B cell (primary cell): ENCODE measurements at regions not wholly inside any gene's neighbourhood (a gene's known extent, or its start where the extent isn't known, plus 50 kb on each side); places are given as distances from the start of the nearest gene placed in this dataset.

Experiments
- ATAC-seq: fragments of 200-7000 bp; cut with Tn5 transposase; one replicate; pipeline ENCODE4 v1.10.0; 2021; ENCODE audit warnings: low read depth, mild to moderate bottlenecking, moderate number of reproducible peaks, moderate library complexity
- CTCF ChIA-PET: fragments of 350-600 bp; sonication (Branson Sonifier 250); formaldehyde crosslinking; loops from one replicate; lab custom pipeline; 2021; ENCODE audit warnings: antibody characterized with exemption, inconsistent platforms; lab: Charles Lee
- POLR2A ChIA-PET: fragments of 350-600 bp; sonication (Branson Sonifier 250); formaldehyde crosslinking; loops from one replicate; lab custom pipeline; 2021; ENCODE audit warnings: antibody characterized with exemption; lab: Charles Lee
- DNase-seq: peaks from one replicate; pipeline ENCODE4 v3.0.0; 2013
- H2AFZ ChIP-seq: 2 replicates; pipeline ENCODE4 v1.6.1; 2012; ENCODE audit warnings: mild to moderate bottlenecking, low read depth, low read length; ENCODE audit not compliant: insufficient read depth, poor library complexity, severe bottlenecking
- H3K27ac ChIP-seq, 2 donors: 1 replicate in 1 of 2; 2 replicates in 1 of 2; pipeline ENCODE4 v1.5.1; 2012 to 2013; ENCODE audit warnings: low read length in 2 of 2, mild to moderate bottlenecking in 2 of 2, moderate library complexity in 1 of 2
- H3K27me3 ChIP-seq, 4 experiments: fragments of 200-600 bp in 1 of 4; sonication (generic) in 1 of 4; replicated peaks in 1 of 4; 1 replicate in 2 of 4; 2 replicates in 2 of 4; pipeline versions ENCODE4 v1.6.1 to v1.7.0; 2013 to 2016; ENCODE audit warnings: low read length in 3 of 4, mild to moderate bottlenecking in 2 of 4, mixed read lengths in 1 of 4, moderate library complexity in 1 of 4; ENCODE audit not compliant: insufficient read depth in 4 of 4, control insufficient read depth in 3 of 4; ENCODE audit errors: control extremely low read depth in 1 of 4
- H3K36me3 ChIP-seq, 2 experiments: replicated peaks in 1 of 2; 1 replicate in 1 of 2; 2 replicates in 1 of 2; pipeline versions ENCODE4 v1.6.1 to v1.7.1; 2013; ENCODE audit warnings: low read length in 1 of 2; ENCODE audit not compliant: insufficient read depth in 2 of 2, control insufficient read depth in 1 of 2; ENCODE audit errors: control extremely low read depth in 1 of 2, extremely low read depth in 1 of 2
- H3K4me1 ChIP-seq, 2 donors: fragments of 200-600 bp in 1 of 2; sonication (generic) in 1 of 2; 1 replicate in 1 of 2; 2 replicates in 1 of 2; pipeline versions ENCODE4 v1.5.1 to v1.6.1; 2013 to 2017; ENCODE audit warnings: low read length in 2 of 2; ENCODE audit not compliant: control insufficient read depth in 2 of 2, insufficient read depth in 2 of 2
- H3K4me2 ChIP-seq: replicated peaks from 2 replicates; pipeline ENCODE3; 2012; ENCODE audit warnings: mild to moderate bottlenecking, low read depth, low read length; ENCODE audit not compliant: poor library complexity, severe bottlenecking
- H3K4me3 ChIP-seq, 5 experiments: fragments of 200-600 bp in 1 of 5; sonication (generic) in 1 of 5; 1 replicate in 3 of 5; 2 replicates in 2 of 5; pipeline versions ENCODE4 v1.5.1 to v1.7.0; 2011 to 2016; ENCODE audit warnings: low read length in 4 of 5, mild to moderate bottlenecking in 4 of 5, low read depth in 2 of 5, control low read depth in 1 of 5, moderate library complexity in 1 of 5; ENCODE audit not compliant: insufficient read depth in 1 of 5; ENCODE audit errors: control extremely low read depth in 1 of 5, extremely low read depth in 1 of 5
- H3K79me2 ChIP-seq: fragments of 200-600 bp; sonication (generic); one replicate; pipeline ENCODE4 v1.6.0; 2016; ENCODE audit warnings: low read length; ENCODE audit not compliant: control insufficient read depth, insufficient read depth
- H3K9ac ChIP-seq: fragments of 200-600 bp; sonication (generic); 2 replicates; pipeline ENCODE4 v1.6.1; 2017; ENCODE audit warnings: mild to moderate bottlenecking, low read length, moderate library complexity
- H3K9me3 ChIP-seq, 3 donors: one replicate each; pipeline versions ENCODE4 v1.6.1 to v1.7.1; 2013; ENCODE audit warnings: low read length in 2 of 3; ENCODE audit not compliant: control insufficient read depth in 2 of 3, insufficient read depth in 1 of 3; ENCODE audit errors: control extremely low read depth in 1 of 3
- H4K20me1 ChIP-seq: 2 replicates; pipeline ENCODE4 v1.6.0; 2012; ENCODE audit warnings: mild to moderate bottlenecking, low read length; ENCODE audit not compliant: insufficient read depth, control insufficient read depth, poor library complexity, severe bottlenecking
- H3K27ac Mint-ChIP-seq: one replicate; pipeline ENCODE4 v1.8.0; 2021; ENCODE audit warnings: mixed read lengths
- H3K27me3 Mint-ChIP-seq: one replicate; pipeline ENCODE4 v1.8.0; 2021; ENCODE audit warnings: mixed read lengths
- H3K4me1 Mint-ChIP-seq: one replicate; pipeline ENCODE4 v1.8.0; 2021; ENCODE audit warnings: mixed read lengths
- H3K4me3 Mint-ChIP-seq: one replicate; pipeline ENCODE4 v1.8.0; 2021; ENCODE audit warnings: mixed read lengths
- H3K9me3 Mint-ChIP-seq: one replicate; pipeline ENCODE4 v1.8.0; 2022; ENCODE audit warnings: mixed read lengths; ENCODE audit not compliant: insufficient read depth
- CTCF ChIP-seq: fragments of 200-600 bp; IDR thresholded peaks from one replicate; pipeline ENCODE4 v1.8.0; 2022; ENCODE audit warnings: antibody characterized with exemption, mild to moderate bottlenecking
- EZH2 ChIP-seq: IDR thresholded peaks from 2 replicates; pipeline ENCODE4 v1.6.1; 2012; ENCODE audit warnings: borderline replicate concordance, low read depth, mild to moderate bottlenecking, moderate library complexity, low read length; ENCODE audit not compliant: insufficient read depth, poor library complexity, severe bottlenecking
- WGBS: methylation state at CpG from one replicate; pipeline ENCODE4 v1.1.5; 2013; ENCODE audit warnings: missing lambda C conversion rate; ENCODE audit not compliant: insufficient coverage; 5-methylcytosine and 5-hydroxymethylcytosine counted together
- intact Hi-C: fragments of 100-400 bp; cut with micrococcal nuclease; formaldehyde crosslinking; loops from one replicate; pipeline ENCODE4 v1.10.0; 2022

DNA sequence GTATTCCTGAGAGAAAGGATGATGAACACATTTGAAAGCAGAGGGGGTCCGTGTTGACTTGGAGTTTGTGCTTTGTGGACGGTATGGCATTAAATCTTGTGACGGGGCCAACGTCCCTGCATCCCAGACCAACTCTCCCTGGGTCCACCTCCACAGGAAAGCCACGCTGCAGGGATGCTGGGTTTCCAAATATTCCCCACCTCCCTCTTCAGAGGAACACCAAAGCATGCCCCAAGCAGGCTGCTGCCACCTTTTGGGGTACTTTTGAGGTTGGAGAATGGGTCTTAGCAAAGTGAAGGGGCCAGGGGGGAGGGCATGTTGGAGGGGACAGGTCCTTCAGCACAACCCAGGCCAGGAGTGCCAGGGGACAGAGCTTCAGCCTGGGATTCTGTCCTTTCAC is 504.4 kb downstream of the TCERG1L start:
- TF ChIP-seq EZH2: no peak
- no peak for TF ChIP-seq CTCF
- no peak overlapping the region for H3K9ac ChIP-seq

DNA sequence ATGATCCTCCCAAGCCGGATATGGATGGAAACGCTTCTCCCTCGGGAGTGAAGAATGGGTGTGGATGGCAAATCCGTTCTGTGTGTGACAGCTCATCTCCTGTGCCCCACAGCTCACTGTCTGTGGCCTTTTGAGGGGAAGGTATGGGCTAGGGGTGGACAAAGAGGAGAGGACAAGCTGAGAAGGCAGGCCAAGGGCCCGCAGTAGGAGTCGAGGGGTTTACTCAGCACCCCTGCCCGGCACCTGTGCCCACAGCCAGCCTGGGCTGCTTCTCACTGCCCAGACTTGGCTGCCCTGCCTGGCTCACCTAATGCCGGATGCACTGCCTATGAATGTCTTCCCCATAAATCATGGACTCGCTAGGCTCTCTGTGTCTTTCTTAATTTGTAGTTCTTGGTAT is 503.8 kb downstream of the TCERG1L start:
- Histone ChIP-seq H3K4me3 (no peak overlapping the region), H3K4me2 (no peak overlapping the region), H3K36me3 (no peaks in the 10 kb centered on the region), H4K20me1 (no peaks in the 10 kb centered on the region), H2AFZ (no peak overlapping the region), H3K9me3 (peaks cover 0 to 34% (median 0%) of the 10 kb centered on the region in 3 donors), H3K27me3 (no peaks in the 10 kb centered on the region), H3K27ac (no peak overlapping the region), H3K4me1 (no peaks in the 10 kb centered on the region), H3K79me2 (no peaks in the 10 kb centered on the region), H3K9ac (no peak overlapping the region)
- intact Hi-C loops: no loop called here
- TF ChIP-seq CTCF (no peak), EZH2 (no peak)
- 82% methylated on average over 7 of the region's 9 CpGs for WGBS
- Mint-ChIP-seq H3K4me1 (no peaks in the 10 kb centered on the region), H3K27ac (no peak overlapping the region), H3K27me3 (no peaks in the 10 kb centered on the region), H3K4me3 (no peak overlapping the region), H3K9me3 (no peaks in the 10 kb centered on the region)
- CTCF ChIA-PET: no interaction called here
- POLR2A ChIA-PET: no interaction called here
- ATAC-seq (no peak), DNase-seq (no peak)

More for the DNA sequence above, 504.4 kb downstream of the TCERG1L start:
- DNase-seq (no peak), ATAC-seq (no peak)
- ChIA-PET CTCF (no interaction called here), POLR2A (no interaction called here)
- Histone ChIP-seq H3K4me1 (no peaks in the 10 kb centered on the region), H3K9me3 (peaks cover 0 to 34% (median 0%) of the 10 kb centered on the region in 3 donors), H2AFZ (no peak overlapping the region), H3K79me2 (no peaks in the 10 kb centered on the region), H3K36me3 (no peaks in the 10 kb centered on the region), H3K27me3 (no peaks in the 10 kb centered on the region), H3K4me3 (no peak overlapping the region), H3K4me2 (no peak overlapping the region), H3K27ac (no peak overlapping the region), H4K20me1 (no peaks in the 10 kb centered on the region)
- H3K9me3 Mint-ChIP-seq: peaks cover 2% of the 10 kb centered on the region
- no peak overlapping the region for H3K4me3 Mint-ChIP-seq
- WGBS: 91% methylated on average over 3 of the region's 5 CpGs
- H3K27me3 Mint-ChIP-seq: no peaks in the 10 kb centered on the region
- H3K4me1 Mint-ChIP-seq: no peaks in the 10 kb centered on the region
- no peak overlapping the region for H3K27ac Mint-ChIP-seq
- intact Hi-C loops: no loop called here
